ENCODE measurements at regions not wholly inside any gene's neighbourhood (a gene's known extent, or its start where the extent isn't known, plus 50 kb on each side); places are given as distances from the start of the nearest gene placed in this dataset.
"Not testable (repeated sequence)": the region's sequence is repeated elsewhere in the genome, so short reads cannot be mapped to it uniquely, and the experiment has no call there.

- DNase-seq (ENCODE audit: low read depth): no peak
- no peak overlapping the region for H3K4me3 ChIP-seq (replicated peaks; ENCODE audit: low read depth, low read length)
- no peak for TF ChIP-seq CTCF (IDR thresholded peaks at IDR 0.05; ENCODE audit: low read length, missing control alignments)
Observed at GRCh38 chr9:29397148-29397547, 1823.9 kb upstream of the C9orf72 start.

- no peak overlapping the region for H3K4me3 ChIP-seq (replicated peaks; ENCODE audit: low read depth, low read length)
- TF ChIP-seq CTCF (IDR thresholded peaks at IDR 0.05; ENCODE audit: low read length, missing control alignments): no peak
Observed at GRCh38 chr9:29416204-29416603, 1842.9 kb upstream of the C9orf72 start.

GRCh38 chr9:29422438-29422837 lies 1849.2 kb upstream of the C9orf72 start:
- H3K4me3 ChIP-seq (replicated peaks; ENCODE audit: low read depth, low read length): no peak overlapping the region
- no peak for TF ChIP-seq CTCF (IDR thresholded peaks at IDR 0.05; ENCODE audit: low read length, missing control alignments)
- no peak for DNase-seq (ENCODE audit: low read depth)

More at GRCh38 chr9:29416204-29416603, 1842.9 kb upstream of the C9orf72 start:
- DNase-seq (ENCODE audit: low read depth): no peak

- DNase-seq (ENCODE audit: low read depth): no peak
- TF ChIP-seq CTCF (IDR thresholded peaks at IDR 0.05; ENCODE audit: low read length, missing control alignments): no peak
- no peak overlapping the region for H3K4me3 ChIP-seq (replicated peaks; ENCODE audit: low read depth, low read length)
Observed at GRCh38 chr9:29432191-29432590, 1858.9 kb upstream of the C9orf72 start.

- not testable (repeated sequence) for DNase-seq (ENCODE audit: low read depth); H3K4me3 ChIP-seq (replicated peaks; ENCODE audit: low read depth, low read length)
Observed at GRCh38 chr9:29432656-29433055, 1859.4 kb upstream of the C9orf72 start.

- no peak overlapping the region for H3K4me3 ChIP-seq (replicated peaks; ENCODE audit: low read depth, low read length)
- DNase-seq (ENCODE audit: low read depth): no peak
- no peak for TF ChIP-seq CTCF (IDR thresholded peaks at IDR 0.05; ENCODE audit: low read length, missing control alignments)
Observed at GRCh38 chr9:29435368-29435767, 1862.1 kb upstream of the C9orf72 start.

- no peak overlapping the region for H3K4me3 ChIP-seq (replicated peaks; ENCODE audit: low read depth, low read length)
- TF ChIP-seq CTCF (IDR thresholded peaks at IDR 0.05; ENCODE audit: low read length, missing control alignments): no peak
- no peak for DNase-seq (ENCODE audit: low read depth)
Observed at GRCh38 chr9:29437526-29437925, 1864.2 kb upstream of the C9orf72 start.

Data from fibroblast of pulmonary artery (primary cell).